Heart left ventricle (tissue), 16 donors: ENCODE measurements at regions not wholly inside any gene's neighbourhood (a gene's known extent, or its start where the extent isn't known, plus 50 kb on each side); places are given as distances from the start of the nearest gene placed in this dataset.

Experiments
- ATAC-seq, 4 donors: fragments of 200-7000 bp; cut with Tn5 transposase; one replicate each; pipeline ENCODE4 v1.9.1; 2020 to 2022; ENCODE audit warnings: moderate library complexity in 4 of 4, mild to moderate bottlenecking in 3 of 4, moderate number of reproducible peaks in 1 of 4
- DNase-seq, 5 donors: peaks; one replicate each; pipeline ENCODE4 v3.0.0-alpha.2; 2020
- H3K27ac ChIP-seq, 12 donors: fragments of 200-600 bp; sonication (generic) in 4 of 12; one replicate each; pipeline versions ENCODE4 v1.5.0 to v1.8.0; 2016 to 2022; ENCODE audit warnings: mild to moderate bottlenecking in 2 of 12
- H3K27me3 ChIP-seq, 9 donors: fragments of 200-600 bp; sonication (generic) in 2 of 9; one replicate each; pipeline versions ENCODE4 v1.5.1 to v1.8.0; 2016 to 2022; ENCODE audit warnings: mild to moderate bottlenecking in 3 of 9
- H3K36me3 ChIP-seq, 9 donors: fragments of 200-600 bp; sonication (generic) in 2 of 9; one replicate each; pipeline versions ENCODE4 v1.5.0 to v1.8.0; 2018 to 2022; ENCODE audit warnings: mild to moderate bottlenecking in 2 of 9
- H3K4me1 ChIP-seq, 12 donors: fragments of 200-600 bp; sonication (generic) in 4 of 12; one replicate each; pipeline versions ENCODE4 v1.5.0 to v1.8.0; 2016 to 2022; ENCODE audit warnings: mild to moderate bottlenecking in 3 of 12
- H3K4me3 ChIP-seq, 12 donors: fragments of 200-600 bp; sonication (generic) in 4 of 12; one replicate each; pipeline versions ENCODE4 v1.5.0 to v1.8.0; 2017 to 2022; ENCODE audit warnings: mild to moderate bottlenecking in 9 of 12, moderate library complexity in 4 of 12
- H3K9me3 ChIP-seq, 12 donors: fragments of 200-600 bp; sonication (generic) in 4 of 12; one replicate each; pipeline versions ENCODE4 v1.5.0 to v1.8.0; 2016 to 2022; ENCODE audit warnings: mild to moderate bottlenecking in 1 of 12
- CTCF ChIP-seq, 12 donors: fragments of 200-600 bp; sonication (generic) in 4 of 12; IDR thresholded peaks; one replicate each; pipeline versions ENCODE4 v1.5.0 to v1.8.0; 2018 to 2022; ENCODE audit warnings: antibody characterized with exemption in 12 of 12, mild to moderate bottlenecking in 5 of 12
- POLR2A ChIP-seq, 2 donors: fragments of 450-650 bp; IDR thresholded peaks; one replicate each; pipeline ENCODE4 v1.6.1; 2017; ENCODE audit warnings: antibody characterized with exemption in 2 of 2, mild to moderate bottlenecking in 2 of 2, moderate library complexity in 2 of 2
- WGBS, 4 donors: extraction: QIAGEN DNeasy Blood & Tissue Kit in 2 of 4; methylation state at CpG; one replicate each; pipeline versions ENCODE4 v1.1.5 to v1.1.7; 2013 to 2018; 5-methylcytosine and 5-hydroxymethylcytosine counted together
- intact Hi-C, 10 donors: fragments of 100-400 bp; cut with DNase I; formaldehyde crosslinking; loops; one replicate each; pipeline versions ENCODE4 v1.11.1 to v1.14.2; 2022
- donor health status: ischemic (EF 13 %, LVEDD 7.1; RV severe dilation, severe dysfunction).
- donor health status: healthy with polysubstance abuse.
- donor health status: DM: no; HTN: yes; CAD: no.
- donor health status: DM: no; HTN: no; CAD: no.
- donor health status: ischemic (EF 25% LVEDD 6.9; RV normal size, moderate dysfunction).
- donor health status: ischemic (EF 25% LVEDD 5.7; RV mildly dilated, moderate dysfunction).
- donor health status: healthy.
- donor health status: DM: yes; HTN: yes; CAD: no.
- donor health status: ischemic (EF 35%, LVEDD 5.7; RV mildly dilated, moderate dysfunction).
- donor health status: nonischemic (EF 11% LVEDD 7.7; RV severe dilation, severe dysfunction).
- donor health status: DM: yes; HTN: yes; CAD: no.
- donor health status: PGD.
- donor health status: ischemic (EF 29% LVEDD 5.4; RV normal size, mild dysfunction).
- donor health status: nonischemic (EF 23%, LVEDD 6.1; RV moderate dilation, normal function).

- no peak for DNase-seq
- WGBS, 4 donors, result 35 to 51% (median 39%) methylated on average over 2 of the region's 2 CpGs
- Histone ChIP-seq H3K9me3 (no peaks in the 10 kb centered on the region), H3K4me3 (no peak overlapping the region), H3K27me3 (no peaks in the 10 kb centered on the region), H3K36me3 (no peaks in the 10 kb centered on the region), H3K27ac (no peak overlapping the region), H3K4me1 (no peaks in the 10 kb centered on the region)
- no peak for ATAC-seq
- intact Hi-C loops, result loop anchor here in 1 of 10 donors (10.0 kb wide), 1 partner anchor 765 kb away; no protein-coding TSS in a partner anchor
- TF ChIP-seq CTCF (IDR thresholded peaks at IDR 0.05), result no peak
- no peak for TF ChIP-seq POLR2A (IDR thresholded peaks at IDR 0.05)
Observed at GRCh38 chr5:152089644-152090043, 165.0 kb upstream of the GLRA1 start.

DNA sequence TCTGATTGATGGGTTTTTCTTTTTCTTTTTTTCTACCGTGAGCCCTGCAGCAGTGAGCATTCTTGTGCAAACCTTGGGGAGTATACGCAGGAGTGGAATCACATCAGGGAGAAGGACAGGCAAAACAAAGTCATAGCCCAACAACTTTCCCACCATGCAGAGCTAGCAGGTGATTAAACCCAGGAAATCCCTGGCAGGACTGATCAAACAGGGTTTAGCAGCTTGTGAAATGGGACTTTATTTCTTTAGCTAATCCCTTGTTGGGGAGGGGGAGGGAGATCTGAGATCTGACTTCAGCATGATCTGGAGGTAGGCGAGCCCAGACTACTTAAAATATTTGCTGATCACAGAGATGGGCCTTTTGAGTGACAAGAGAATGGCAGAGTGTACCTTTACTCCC is 162.0 kb upstream of the GLRA1 start:
- Histone ChIP-seq H3K27me3 (no peaks in the 10 kb centered on the region), H3K4me3 (no peak overlapping the region), H3K9me3 (no peaks in the 10 kb centered on the region), H3K27ac (no peak overlapping the region), H3K36me3 (no peaks in the 10 kb centered on the region), H3K4me1 (peaks cover 0 to 3% (median 0%) of the 10 kb centered on the region in 12 donors)
- no peak for DNase-seq
- TF ChIP-seq POLR2A (IDR thresholded peaks at IDR 0.05) (no peak), CTCF (IDR thresholded peaks at IDR 0.05) (no peak)
- 59 to 67% (median 64%) methylated on average over 3 of the region's 3 CpGs for WGBS, 4 donors
- intact Hi-C loops, result no loop called here
- ATAC-seq, result no peak

DNA sequence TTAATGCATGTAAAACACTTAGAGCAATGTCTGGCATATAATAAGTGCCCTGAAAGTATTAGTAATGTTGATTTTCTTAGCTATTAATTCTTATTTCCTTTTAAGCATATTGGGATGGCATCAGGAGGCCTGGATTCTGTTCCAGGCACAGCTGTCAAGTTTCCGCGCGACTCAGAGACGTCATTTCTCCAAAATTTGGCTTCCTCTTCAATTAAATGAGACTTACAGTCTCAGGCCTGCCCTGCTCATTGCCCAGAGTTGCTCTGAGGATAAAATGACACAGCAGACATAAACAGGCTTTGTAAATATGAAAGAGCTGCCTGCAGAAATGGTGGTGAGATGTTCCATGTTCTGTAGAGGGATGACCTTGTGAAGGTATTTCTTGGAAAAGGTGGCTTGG is 159.8 kb upstream of the GLRA1 start:
- peak in 2 of 4 donors; percentile 31 to 42 for ATAC-seq
- no peaks in the 10 kb centered on the region for H3K27me3 ChIP-seq
- no peak overlapping the region for H3K27ac ChIP-seq
- TF ChIP-seq POLR2A (IDR thresholded peaks at IDR 0.05) (no peak), CTCF (IDR thresholded peaks at IDR 0.05) (no peak)
- intact Hi-C loops, result no loop called here
- peak in 1 of 5 donors; percentile 24 for DNase-seq
- no peak overlapping the region for H3K4me3 ChIP-seq
- H3K9me3 ChIP-seq, result no peaks in the 10 kb centered on the region
- 62 to 80% (median 74%) methylated on average over 4 of the region's 4 CpGs for WGBS, 4 donors
- H3K4me1 ChIP-seq, result peaks cover 0 to 3% (median 0%) of the 10 kb centered on the region in 12 donors
- no peaks in the 10 kb centered on the region for H3K36me3 ChIP-seq

GRCh38 chr5:152083231-152083630 is 158.6 kb upstream of the GLRA1 start:
- ATAC-seq (no peak), DNase-seq (no peak)
- no peak for TF ChIP-seq POLR2A (IDR thresholded peaks at IDR 0.05)
- Histone ChIP-seq H3K4me1 (peaks cover 0 to 3% (median 0%) of the 10 kb centered on the region in 12 donors), H3K36me3 (no peaks in the 10 kb centered on the region), H3K27ac (no peak overlapping the region), H3K4me3 (no peak overlapping the region), H3K27me3 (no peaks in the 10 kb centered on the region), H3K9me3 (no peaks in the 10 kb centered on the region)
- 35 to 45% (median 38%) methylated on average over 4 of the region's 4 CpGs for WGBS, 4 donors
- intact Hi-C loops, result no loop called here

GRCh38 chr5:152072091-152072490 is 147.4 kb upstream of the GLRA1 start:
- intact Hi-C loops, result no loop called here
- no peak for ATAC-seq
- H3K4me3 ChIP-seq, result no peak overlapping the region
- WGBS, 4 donors, result 10 to 28% (median 21%) methylated on average over 2 of the region's 2 CpGs
- no peak overlapping the region for H3K27ac ChIP-seq
- DNase-seq, result peak in 2 of 5 donors; percentile 15 to 39
- no peaks in the 10 kb centered on the region for H3K4me1 ChIP-seq
- no peaks in the 10 kb centered on the region for H3K36me3 ChIP-seq
- no peaks in the 10 kb centered on the region for H3K9me3 ChIP-seq
- TF ChIP-seq POLR2A (IDR thresholded peaks at IDR 0.05), result no peak
- TF ChIP-seq CTCF (IDR thresholded peaks at IDR 0.05), result no peak
- H3K27me3 ChIP-seq, result no peaks in the 10 kb centered on the region
